ENCODE measurements at regions not wholly inside any gene's neighbourhood (a gene's known extent, or its start where the extent isn't known, plus 50 kb on each side); places are given as distances from the start of the nearest gene placed in this dataset.

DNA sequence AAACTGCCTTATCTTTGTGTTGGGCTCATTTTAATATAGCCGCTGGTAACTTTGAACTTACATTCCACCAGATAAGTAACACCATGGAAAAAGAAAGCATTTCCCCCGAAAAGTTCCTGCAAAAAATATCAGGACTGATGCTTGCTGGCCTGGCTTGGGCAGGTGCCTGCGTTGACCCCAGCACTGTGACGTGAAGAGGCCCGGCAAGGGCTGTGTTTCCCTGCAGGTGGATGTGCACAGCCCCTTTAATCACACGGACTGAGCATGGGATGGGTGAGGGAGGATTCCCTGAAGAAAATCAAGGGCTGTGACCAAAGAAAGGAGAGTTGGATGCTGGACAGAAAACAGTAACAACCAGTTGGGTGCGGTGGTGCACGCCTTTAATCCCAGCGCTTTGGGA is 138.2 kb downstream of the NSG2 start:
- no peak overlapping the region for H3K27ac ChIP-seq
- no peaks in the 10 kb centered on the region for H3K4me1 ChIP-seq (replicated peaks)
- no peaks in the 10 kb centered on the region; the same call in 1 of the 2 replicates for H3K27me3 ChIP-seq (replicated peaks)
- H3K9me3 ChIP-seq (replicated peaks), result no peaks in the 10 kb centered on the region
- DNase-seq (ENCODE audit: low read depth in 1 of 2, low spot score in 2 of 2), result no peak
- H3K36me3 ChIP-seq, result no peaks in the 10 kb centered on the region
- no peak overlapping the region for H3K4me3 ChIP-seq

DNA sequence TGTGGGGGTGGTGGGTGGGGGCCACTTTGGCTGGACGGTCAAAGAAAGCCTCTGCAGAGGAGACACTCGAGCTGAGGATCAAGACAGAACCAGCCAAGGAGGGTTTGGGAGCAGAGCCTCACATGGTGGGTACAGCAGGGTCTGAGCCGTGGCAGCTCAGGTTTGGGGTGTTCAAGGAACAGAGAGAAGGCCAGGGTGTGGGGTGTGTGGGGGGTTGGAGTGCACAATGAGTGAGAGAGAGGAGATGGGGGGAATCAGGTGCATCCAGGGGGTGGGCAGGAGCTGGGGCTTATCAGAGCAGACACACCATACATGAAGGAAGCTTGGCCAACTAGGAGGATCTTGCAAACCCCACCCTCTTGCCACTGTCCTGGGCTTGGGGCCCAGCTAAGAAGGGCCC is 140.0 kb downstream of the NSG2 start:
- Histone ChIP-seq H3K27me3 (replicated peaks) (no peaks in the 10 kb centered on the region; the same call in 1 of the 2 replicates), H3K4me1 (replicated peaks) (no peaks in the 10 kb centered on the region), H3K27ac (no peak overlapping the region), H3K36me3 (no peaks in the 10 kb centered on the region), H3K4me3 (no peak overlapping the region), H3K9me3 (replicated peaks) (no peaks in the 10 kb centered on the region)
- no peak for DNase-seq (ENCODE audit: low read depth in 1 of 2, low spot score in 2 of 2)

DNA sequence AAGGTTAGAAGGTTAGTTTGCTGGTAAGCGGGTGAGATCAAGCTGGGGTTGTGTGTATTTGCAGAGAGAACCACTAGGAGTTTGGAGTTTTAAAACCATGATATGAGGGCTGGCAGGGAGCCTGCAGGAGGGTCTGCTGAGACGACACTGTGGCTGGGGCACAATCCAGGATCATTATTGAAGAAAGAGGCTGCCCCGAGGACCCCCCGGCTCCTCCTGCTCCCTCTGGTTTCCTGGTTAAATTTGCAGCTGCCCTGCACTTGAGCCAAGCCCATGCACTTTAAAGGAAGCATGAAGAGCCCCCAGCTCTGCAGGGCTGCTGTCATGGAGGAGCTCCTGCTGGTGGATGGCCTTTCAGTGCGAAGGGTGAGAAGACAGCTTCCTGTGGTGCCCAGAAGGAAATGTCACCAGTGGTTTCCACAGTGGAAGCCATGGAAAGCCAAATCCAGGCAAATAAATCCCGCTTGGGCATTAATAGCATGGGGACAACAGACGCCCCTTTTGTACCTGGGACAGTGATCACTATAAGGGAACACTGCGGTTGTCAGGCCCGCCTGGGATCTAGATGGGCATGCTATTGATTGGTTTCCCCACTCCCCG is 140.7 kb downstream of the NSG2 start:
- no peaks in the 10 kb centered on the region for H3K4me1 ChIP-seq (replicated peaks)
- H3K4me3 ChIP-seq, result no peak overlapping the region
- H3K27ac ChIP-seq, result no peak overlapping the region
- H3K9me3 ChIP-seq (replicated peaks), result no peaks in the 10 kb centered on the region
- no peaks in the 10 kb centered on the region; the same call in 1 of the 2 replicates for H3K27me3 ChIP-seq (replicated peaks)
- DNase-seq (ENCODE audit: low read depth in 1 of 2, low spot score in 2 of 2), result no peak
- no peaks in the 10 kb centered on the region for H3K36me3 ChIP-seq

DNA sequence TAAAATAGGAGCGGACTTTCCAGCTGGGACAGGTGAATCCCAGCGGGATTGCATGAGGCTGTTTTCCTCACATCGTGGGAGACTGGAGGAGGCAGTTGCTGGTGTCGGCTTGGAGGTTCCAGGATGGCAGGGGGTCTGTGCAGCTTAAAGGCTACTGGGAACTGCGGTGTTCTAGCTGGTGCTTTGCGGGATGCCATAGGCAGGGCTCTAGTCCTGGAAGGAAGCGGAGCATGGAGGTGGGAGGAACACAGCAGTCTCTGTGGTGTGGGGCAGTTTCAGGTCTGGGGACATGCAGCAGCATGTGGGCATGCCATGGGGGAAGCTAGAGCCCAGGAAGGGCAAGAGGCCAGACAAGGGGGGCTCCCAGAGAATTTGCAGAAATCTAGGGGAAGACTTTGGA is 141.5 kb downstream of the NSG2 start:
- Histone ChIP-seq H3K36me3 (no peaks in the 10 kb centered on the region), H3K4me1 (replicated peaks) (no peaks in the 10 kb centered on the region), H3K9me3 (replicated peaks) (0 out of 2 replicates have a peak, but pooled peaks cover 4% of the 10 kb centered on the region), H3K27ac (no peak overlapping the region), H3K4me3 (no peak overlapping the region), H3K27me3 (replicated peaks) (peaks cover 4% of the 10 kb centered on the region; the same call in 1 of the 2 replicates)
- no peak for DNase-seq (ENCODE audit: low read depth in 1 of 2, low spot score in 2 of 2)

DNA sequence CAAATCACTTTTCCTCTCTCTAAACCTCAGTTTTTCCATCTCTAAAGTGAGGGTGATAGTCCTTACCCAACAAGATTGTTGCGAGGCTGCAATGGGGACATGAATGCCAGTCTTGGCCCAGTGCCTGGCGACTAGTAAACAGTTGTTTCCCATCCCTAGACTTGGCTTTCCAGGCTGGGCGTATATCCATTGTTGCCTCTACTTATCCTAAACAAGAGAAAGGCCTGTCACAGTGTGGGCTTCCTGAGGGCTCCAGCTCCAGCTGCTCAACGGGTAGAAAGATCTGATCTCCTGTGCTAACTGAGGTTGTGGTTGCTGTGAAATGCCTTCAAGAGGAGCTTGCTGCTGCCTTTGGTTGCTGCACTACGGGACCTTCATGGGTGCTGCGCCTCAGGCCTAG is 142.0 kb downstream of the NSG2 start:
- H3K27me3 ChIP-seq (replicated peaks), result peaks cover 4% of the 10 kb centered on the region; the same call in 1 of the 2 replicates
- DNase-seq (ENCODE audit: low read depth in 1 of 2, low spot score in 2 of 2), result no peak
- H3K27ac ChIP-seq, result no peak overlapping the region
- 0 out of 2 replicates have a peak, but pooled peaks cover 4% of the 10 kb centered on the region for H3K9me3 ChIP-seq (replicated peaks)
- H3K36me3 ChIP-seq, result no peaks in the 10 kb centered on the region
- no peak overlapping the region for H3K4me3 ChIP-seq
- no peaks in the 10 kb centered on the region for H3K4me1 ChIP-seq (replicated peaks)

DNA sequence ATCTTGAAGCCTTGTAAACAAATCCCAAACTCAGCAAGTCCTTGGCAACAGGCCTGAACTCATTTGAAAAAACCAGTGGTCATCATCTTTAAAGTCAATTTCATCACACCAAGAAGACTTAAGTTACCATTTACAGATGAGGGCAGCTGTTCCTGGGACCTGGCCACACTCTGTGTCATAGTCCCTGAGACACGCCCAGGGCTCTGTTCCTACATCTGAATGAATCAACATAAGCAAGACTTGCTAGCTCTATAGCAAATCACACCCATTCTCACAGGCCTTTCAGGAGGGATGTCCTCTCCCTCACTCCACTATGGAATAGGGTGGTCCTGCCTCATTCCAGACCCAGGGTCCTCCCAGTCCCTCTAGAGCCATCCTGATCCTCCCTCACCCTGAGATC is 142.8 kb downstream of the NSG2 start:
- Histone ChIP-seq H3K4me1 (replicated peaks) (no peaks in the 10 kb centered on the region), H3K36me3 (no peaks in the 10 kb centered on the region), H3K9me3 (replicated peaks) (0 out of 2 replicates have a peak, but pooled peaks cover 4% of the 10 kb centered on the region), H3K27ac (no peak overlapping the region), H3K4me3 (no peak overlapping the region), H3K27me3 (replicated peaks) (peaks cover 4% of the 10 kb centered on the region; the same call in 1 of the 2 replicates)
- no peak for DNase-seq (ENCODE audit: low read depth in 1 of 2, low spot score in 2 of 2)

DNA sequence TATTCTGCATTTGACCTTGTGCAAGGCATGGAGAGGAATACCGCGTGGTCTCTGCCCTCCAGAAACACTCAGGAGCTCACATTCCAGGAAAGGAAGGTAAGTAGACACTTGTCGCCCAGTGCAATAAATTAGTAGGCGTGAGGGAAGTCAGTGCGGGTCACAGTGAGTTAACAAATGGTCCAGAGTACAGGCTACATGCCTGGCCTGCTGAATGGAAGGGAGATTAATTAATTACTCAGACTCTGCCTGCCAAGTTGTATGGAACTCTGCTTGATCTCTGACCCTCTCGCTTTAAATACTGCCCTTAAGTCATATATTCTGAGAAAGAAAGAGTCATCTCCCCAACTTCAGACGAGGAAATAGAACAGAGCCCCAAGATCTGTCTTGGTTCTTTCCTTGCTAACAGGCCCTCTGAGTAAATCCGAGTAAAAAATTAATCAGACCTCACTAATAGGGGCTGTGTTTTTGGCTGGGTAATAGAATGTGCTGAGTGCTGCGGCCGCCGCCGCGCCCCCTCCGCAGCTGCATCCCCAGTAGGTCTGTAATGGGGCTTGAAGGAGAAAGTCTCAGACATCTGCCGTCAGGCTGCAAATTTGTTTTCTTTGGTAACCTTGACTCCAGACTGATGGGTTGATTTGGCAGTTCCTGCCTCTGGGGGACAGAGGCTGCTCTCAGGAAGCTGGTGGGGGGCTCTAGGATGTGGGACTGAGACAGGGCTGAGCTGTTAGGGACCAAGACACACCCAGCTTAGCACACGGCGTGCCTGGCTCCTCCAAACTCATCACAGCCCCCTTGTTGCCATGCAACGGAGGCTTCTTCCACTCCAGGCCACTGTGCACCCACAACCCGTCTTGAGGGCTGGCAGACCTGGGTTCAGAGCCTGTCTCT is 144.4 kb downstream of the NSG2 start:
- Histone ChIP-seq H3K36me3 (no peaks in the 10 kb centered on the region), H3K27me3 (replicated peaks) (peaks cover 4% of the 10 kb centered on the region; the same call in 1 of the 2 replicates), H3K4me1 (replicated peaks) (no peaks in the 10 kb centered on the region), H3K27ac (no peak overlapping the region), H3K4me3 (no peak overlapping the region), H3K9me3 (replicated peaks) (0 out of 2 replicates have a peak, but pooled peaks cover 4% of the 10 kb centered on the region)
- no peak for DNase-seq (ENCODE audit: low read depth in 1 of 2, low spot score in 2 of 2)

DNA sequence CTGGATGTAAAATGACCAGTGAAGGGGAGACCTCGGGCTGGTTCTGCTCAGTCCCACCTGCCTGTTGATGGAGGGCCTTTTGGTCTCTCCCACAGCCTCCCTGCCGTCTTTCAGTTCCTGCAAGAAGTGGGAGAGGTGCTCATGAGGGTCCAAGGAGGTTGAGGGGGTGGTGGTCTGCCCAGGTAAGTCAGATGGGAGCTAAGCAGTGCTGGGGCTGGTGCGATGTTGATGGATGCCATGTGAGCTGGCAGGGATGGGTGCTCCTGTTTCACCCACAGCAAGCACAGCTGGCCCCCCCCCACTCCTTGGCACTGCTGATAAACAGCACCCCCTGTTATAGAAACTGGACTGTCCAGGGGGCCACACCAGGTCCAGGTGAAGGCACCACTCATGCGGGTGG is 145.6 kb downstream of the NSG2 start:
- no peaks in the 10 kb centered on the region for H3K4me1 ChIP-seq (replicated peaks)
- peaks cover 4% of the 10 kb centered on the region; the same call in 1 of the 2 replicates for H3K27me3 ChIP-seq (replicated peaks)
- no peak overlapping the region for H3K27ac ChIP-seq
- H3K9me3 ChIP-seq (replicated peaks), result 0 out of 2 replicates have a peak, but pooled peaks cover 4% of the 10 kb centered on the region
- no peak overlapping the region for H3K4me3 ChIP-seq
- peak in 1 of 2 experiments; percentile 36 for DNase-seq (ENCODE audit: low read depth in 1 of 2, low spot score in 2 of 2)
- H3K36me3 ChIP-seq, result no peaks in the 10 kb centered on the region

DNA sequence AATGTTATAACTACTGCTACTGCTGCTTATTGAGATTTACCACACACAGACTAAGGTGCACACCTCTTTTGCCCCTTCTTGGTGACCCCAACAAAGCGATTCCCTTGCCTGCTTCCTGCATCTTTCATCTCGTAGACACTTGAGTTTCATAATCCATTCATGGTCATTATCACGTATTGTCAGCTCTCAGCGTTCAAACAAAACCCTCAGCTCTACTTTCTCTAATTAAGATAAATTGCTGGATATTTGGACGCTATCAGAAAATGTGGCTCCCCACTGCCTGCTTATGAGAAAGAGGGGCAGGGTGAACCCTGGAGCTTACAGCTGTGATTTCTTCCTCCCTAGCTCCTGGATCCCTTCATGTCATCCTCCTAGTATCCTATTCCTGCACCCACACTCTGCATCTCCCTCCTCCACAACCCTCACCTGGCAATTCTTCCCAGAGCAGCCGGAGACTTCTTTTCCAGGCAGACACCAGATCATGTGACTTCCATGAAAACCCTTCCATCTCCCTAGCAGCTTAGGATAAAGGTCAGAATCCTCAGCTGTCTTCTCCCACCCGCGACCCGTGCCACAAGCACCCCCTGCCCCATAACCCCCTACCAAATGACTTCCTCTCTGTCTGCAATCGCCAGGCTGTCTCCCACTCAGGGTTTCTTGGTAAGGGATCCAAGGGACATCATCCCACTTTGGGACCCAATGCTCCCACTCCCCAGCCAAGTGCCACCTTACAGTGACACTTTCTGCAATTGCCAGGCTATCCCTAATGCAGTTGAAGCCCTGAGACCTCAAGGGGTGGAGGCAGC is 146.5 kb downstream of the NSG2 start:
- Histone ChIP-seq H3K4me1 (replicated peaks) (no peaks in the 10 kb centered on the region), H3K4me3 (no peak overlapping the region), H3K27ac (no peak overlapping the region), H3K36me3 (no peaks in the 10 kb centered on the region), H3K9me3 (replicated peaks) (0 out of 2 replicates have a peak, but pooled peaks cover 4% of the 10 kb centered on the region), H3K27me3 (replicated peaks) (peaks cover 4% of the 10 kb centered on the region; the same call in 1 of the 2 replicates)
- DNase-seq (ENCODE audit: low read depth in 1 of 2, low spot score in 2 of 2), result peak in 1 of 2 experiments; percentile 33

DNA sequence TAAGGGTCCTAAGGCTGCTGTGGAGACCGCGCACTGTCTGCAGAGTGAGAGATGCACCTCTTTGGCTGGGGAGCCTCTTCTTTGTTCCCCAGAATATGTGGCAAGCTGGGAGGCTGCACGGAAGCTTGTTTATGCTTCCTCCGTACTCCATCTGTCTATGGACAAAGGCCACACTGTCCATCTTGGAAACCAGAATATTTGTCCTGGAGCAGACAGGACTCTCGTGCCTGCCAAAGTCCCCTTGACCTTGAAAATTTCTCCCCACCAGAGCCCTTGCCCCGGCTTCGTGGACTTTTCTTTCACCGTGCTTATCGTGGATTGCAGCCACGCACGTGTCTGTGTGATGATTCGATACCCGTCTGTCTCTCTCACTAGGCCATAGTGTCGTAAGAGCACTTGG is 147.4 kb downstream of the NSG2 start:
- Histone ChIP-seq H3K4me3 (no peak overlapping the region), H3K36me3 (no peaks in the 10 kb centered on the region), H3K27me3 (replicated peaks) (0 out of 2 replicates have a peak, but pooled peaks cover 4% of the 10 kb centered on the region), H3K27ac (no peak overlapping the region), H3K9me3 (replicated peaks) (0 out of 2 replicates have a peak, but pooled peaks cover 4% of the 10 kb centered on the region), H3K4me1 (replicated peaks) (no peaks in the 10 kb centered on the region)
- DNase-seq (ENCODE audit: low read depth in 1 of 2, low spot score in 2 of 2), result peak in 1 of 2 experiments; percentile 22

DNA sequence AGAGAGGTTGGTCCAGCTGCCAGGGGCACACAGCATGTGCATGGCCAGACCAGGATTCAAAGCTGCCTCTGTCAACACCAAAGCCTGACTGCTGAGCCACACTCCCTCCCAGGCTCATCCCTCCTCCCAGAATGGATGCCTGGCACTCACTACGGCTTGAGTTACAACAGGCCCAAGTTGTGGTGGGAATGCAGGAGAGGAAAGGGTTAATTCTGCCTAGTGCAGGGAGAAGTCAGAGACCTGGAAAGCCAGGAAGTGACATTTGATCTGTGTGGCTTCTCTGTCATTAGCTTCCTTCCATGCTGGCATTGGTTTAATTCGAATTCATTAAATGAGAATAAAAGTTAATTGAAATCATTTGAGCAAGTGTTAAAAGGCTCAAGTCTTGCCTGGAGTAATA is 150.0 kb downstream of the NSG2 start:
- no peak for DNase-seq (ENCODE audit: low read depth in 1 of 2, low spot score in 2 of 2)
- H3K4me3 ChIP-seq, result no peak overlapping the region
- 0 out of 2 replicates have a peak, but pooled peaks cover 4% of the 10 kb centered on the region for H3K27me3 ChIP-seq (replicated peaks)
- H3K4me1 ChIP-seq (replicated peaks), result no peaks in the 10 kb centered on the region
- no peaks in the 10 kb centered on the region for H3K36me3 ChIP-seq
- H3K9me3 ChIP-seq (replicated peaks), result 0 out of 2 replicates have a peak, but pooled peaks cover 4% of the 10 kb centered on the region
- no peak overlapping the region for H3K27ac ChIP-seq

DNA sequence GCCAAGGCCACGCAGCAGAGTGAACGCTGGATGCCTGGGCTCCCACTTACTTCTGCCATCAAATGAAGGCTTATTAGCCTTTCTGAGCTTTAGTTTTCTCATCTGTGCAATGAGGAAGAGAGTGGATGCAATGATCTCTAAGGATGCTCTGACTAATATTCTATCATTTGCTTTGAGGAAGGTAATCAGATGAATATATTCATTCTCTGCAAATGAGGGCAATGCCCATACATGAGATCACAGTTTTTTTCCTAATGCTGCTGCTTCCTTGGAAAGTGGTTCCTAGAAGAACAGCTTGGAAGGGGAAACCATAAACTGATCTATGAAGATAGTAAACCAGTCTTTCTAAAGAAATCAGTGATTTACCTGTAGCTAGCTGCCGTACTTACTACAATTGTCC is 152.4 kb downstream of the NSG2 start:
- H3K4me1 ChIP-seq (replicated peaks), result no peaks in the 10 kb centered on the region
- H3K27me3 ChIP-seq (replicated peaks), result no peaks in the 10 kb centered on the region
- H3K36me3 ChIP-seq, result no peaks in the 10 kb centered on the region
- DNase-seq (ENCODE audit: low read depth in 1 of 2, low spot score in 2 of 2), result no peak
- H3K27ac ChIP-seq, result no peak overlapping the region
- no peak overlapping the region for H3K4me3 ChIP-seq
- H3K9me3 ChIP-seq (replicated peaks), result no peaks in the 10 kb centered on the region

DNA sequence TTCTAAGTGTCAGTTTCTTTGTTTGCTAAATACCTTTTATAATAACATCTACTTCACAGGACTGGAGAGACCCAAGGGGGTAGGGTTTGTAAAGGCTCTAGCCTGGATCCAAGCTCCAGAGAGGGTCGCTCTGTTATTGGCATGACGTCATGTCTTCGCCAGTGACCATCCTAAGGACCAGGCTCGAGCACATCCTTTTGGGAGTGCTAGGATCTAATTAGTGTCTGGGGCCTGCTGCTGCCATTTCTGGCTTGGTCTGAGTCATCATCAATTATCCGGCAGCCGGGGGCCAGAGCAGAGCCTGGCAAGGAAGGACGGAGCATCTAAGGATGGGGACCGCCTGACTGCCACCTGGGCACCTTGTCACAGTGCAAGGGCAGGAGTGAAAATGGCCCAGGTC is 153.0 kb downstream of the NSG2 start:
- no peaks in the 10 kb centered on the region for H3K4me1 ChIP-seq (replicated peaks)
- no peaks in the 10 kb centered on the region for H3K36me3 ChIP-seq
- H3K27me3 ChIP-seq (replicated peaks), result no peaks in the 10 kb centered on the region
- no peak overlapping the region for H3K4me3 ChIP-seq
- no peak for DNase-seq (ENCODE audit: low read depth in 1 of 2, low spot score in 2 of 2)
- no peaks in the 10 kb centered on the region for H3K9me3 ChIP-seq (replicated peaks)
- no peak overlapping the region for H3K27ac ChIP-seq

Measured in SJSA1 (cell line).